DMS79 (cell line): ENCODE measurements at regions not wholly inside any gene's neighbourhood (a gene's known extent, or its start where the extent isn't known, plus 50 kb on each side); places are given as distances from the start of the nearest gene placed in this dataset.
A peak's percentile ranks its signal among the peaks of the same experiment; 100 is the strongest.
"Not testable (repeated sequence)": the region's sequence is repeated elsewhere in the genome, so short reads cannot be mapped to it uniquely, and the experiment has no call there.

Experiments used
- DNase-seq: peaks from one replicate; lab custom pipeline; 2025; lab: John Stamatoyannopoulos, UW

- DNase-seq: no peak
Measured at GRCh38 chr15:38743147-38743546, 178.5 kb upstream of the RASGRP1 start.

- DNase-seq: no peak
Measured at GRCh38 chr15:38745126-38745525, 180.5 kb upstream of the RASGRP1 start.

- no peak for DNase-seq
Measured at GRCh38 chr15:38745626-38746025, 181.0 kb upstream of the RASGRP1 start.

- no peak for DNase-seq
Measured at GRCh38 chr15:38746211-38746610, 181.6 kb upstream of the RASGRP1 start.

GRCh38 chr15:38748710-38749109, 184.1 kb upstream of the RASGRP1 start:
- no peak for DNase-seq

- peak; percentile 64 for DNase-seq
Measured at GRCh38 chr15:38750786-38751185, 186.2 kb upstream of the RASGRP1 start.

GRCh38 chr15:38755718-38756117, 191.1 kb upstream of the RASGRP1 start:
- no peak for DNase-seq

GRCh38 chr15:38756441-38756840, 191.8 kb upstream of the RASGRP1 start:
- no peak for DNase-seq

- no peak for DNase-seq
Measured at GRCh38 chr15:38758043-38758442, 193.4 kb upstream of the RASGRP1 start.

- DNase-seq: no peak
Measured at GRCh38 chr15:38761681-38762080, 197.1 kb upstream of the RASGRP1 start.

- DNase-seq: no peak
Measured at GRCh38 chr15:38768970-38769369, 204.4 kb upstream of the RASGRP1 start.

GRCh38 chr15:38769492-38769891, 204.9 kb upstream of the RASGRP1 start:
- DNase-seq: no peak

- DNase-seq: not testable (repeated sequence)
Measured at GRCh38 chr15:38774076-38774475, 209.5 kb upstream of the RASGRP1 start.

- no peak for DNase-seq
Measured at GRCh38 chr15:38781196-38781595, 216.6 kb upstream of the RASGRP1 start.

GRCh38 chr15:38782156-38782555, 217.5 kb upstream of the RASGRP1 start:
- no peak for DNase-seq

- DNase-seq: no peak
Measured at GRCh38 chr15:38788918-38789317, 224.3 kb upstream of the RASGRP1 start.

- DNase-seq: no peak
Measured at GRCh38 chr15:38789566-38789965, 225.0 kb upstream of the RASGRP1 start.

GRCh38 chr15:38793206-38793810, 228.7 kb upstream of the RASGRP1 start:
- DNase-seq: no peak

- DNase-seq: no peak
Measured at GRCh38 chr15:38795471-38796245, 231.0 kb upstream of the RASGRP1 start.

GRCh38 chr15:38796589-38796988, 232.0 kb upstream of the RASGRP1 start:
- DNase-seq: no peak

- DNase-seq: not testable (repeated sequence)
Measured at GRCh38 chr15:38797506-38797905, 232.9 kb upstream of the RASGRP1 start.

- DNase-seq: not testable (repeated sequence)
Measured at GRCh38 chr15:38799202-38799601, 234.6 kb upstream of the RASGRP1 start.

- no peak for DNase-seq
Measured at GRCh38 chr15:38809621-38810020, 245.0 kb upstream of the RASGRP1 start.

GRCh38 chr15:38810686-38811085, 246.1 kb upstream of the RASGRP1 start:
- no peak for DNase-seq
